ENCODE measurements at regions not wholly inside any gene's neighbourhood (a gene's known extent, or its start where the extent isn't known, plus 50 kb on each side); places are given as distances from the start of the nearest gene placed in this dataset.

GRCh38 chr2:16060125-16060935 lies 120.0 kb downstream of the MYCN start:
- Histone ChIP-seq H3K4me3 (ENCODE audit: low read depth, low read length) (no peak overlapping the region), H3K36me3 (ENCODE audit: control insufficient read depth in 2 of 2, insufficient read depth in 1 of 2, low read length in 2 of 2) (no peaks in the 10 kb centered on the region), H3K9me3 (ENCODE audit: control insufficient read depth, insufficient read depth, low read depth, low read length) (no peaks in the 10 kb centered on the region), H3K4me1 (ENCODE audit: control insufficient read depth, insufficient read depth, low read length) (no peaks in the 10 kb centered on the region), H3K27ac (ENCODE audit: extremely low read depth, low read depth, low read length) (no peak overlapping the region)
- TF ChIP-seq, protein P1, sequence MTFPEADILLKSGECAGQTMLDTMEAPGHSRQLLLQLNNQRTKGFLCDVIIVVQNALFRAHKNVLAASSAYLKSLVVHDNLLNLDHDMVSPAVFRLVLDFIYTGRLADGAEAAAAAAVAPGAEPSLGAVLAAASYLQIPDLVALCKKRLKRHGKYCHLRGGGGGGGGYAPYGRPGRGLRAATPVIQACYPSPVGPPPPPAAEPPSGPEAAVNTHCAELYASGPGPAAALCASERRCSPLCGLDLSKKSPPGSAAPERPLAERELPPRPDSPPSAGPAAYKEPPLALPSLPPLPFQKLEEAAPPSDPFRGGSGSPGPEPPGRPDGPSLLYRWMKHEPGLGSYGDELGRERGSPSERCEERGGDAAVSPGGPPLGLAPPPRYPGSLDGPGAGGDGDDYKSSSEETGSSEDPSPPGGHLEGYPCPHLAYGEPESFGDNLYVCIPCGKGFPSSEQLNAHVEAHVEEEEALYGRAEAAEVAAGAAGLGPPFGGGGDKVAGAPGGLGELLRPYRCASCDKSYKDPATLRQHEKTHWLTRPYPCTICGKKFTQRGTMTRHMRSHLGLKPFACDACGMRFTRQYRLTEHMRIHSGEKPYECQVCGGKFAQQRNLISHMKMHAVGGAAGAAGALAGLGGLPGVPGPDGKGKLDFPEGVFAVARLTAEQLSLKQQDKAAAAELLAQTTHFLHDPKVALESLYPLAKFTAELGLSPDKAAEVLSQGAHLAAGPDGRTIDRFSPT (tag by site-specific recombination; IDR thresholded peaks at IDR 0.05) = no peak
- TF ChIP-seq ZNF311 (tag by site-specific recombination; IDR thresholded peaks at IDR 0.05; ENCODE audit: borderline replicate concordance) (no peak), ZNF324 (tag by site-specific recombination; IDR thresholded peaks at IDR 0.05) (no peak), SCRT2 (tag by site-specific recombination; IDR thresholded peaks at IDR 0.05) (no peak)
- ChIA-PET POLR2A (no interaction called here), CTCF (interaction anchor here (0.9 kb wide), 1 partner anchor 17 kb away, joined by 4 read pairs; no protein-coding TSS in a partner anchor)

GRCh38 chr2:16059393-16060016 lies 119.2 kb downstream of the MYCN start:
- no peaks in the 10 kb centered on the region for H3K4me1 ChIP-seq (ENCODE audit: control insufficient read depth, insufficient read depth, low read length)
- no peak overlapping the region for H3K4me3 ChIP-seq (ENCODE audit: low read depth, low read length)
- H3K27ac ChIP-seq (ENCODE audit: extremely low read depth, low read depth, low read length) = no peak overlapping the region
- no peaks in the 10 kb centered on the region for H3K9me3 ChIP-seq (ENCODE audit: control insufficient read depth, insufficient read depth, low read depth, low read length)
- no peaks in the 10 kb centered on the region for H3K36me3 ChIP-seq (ENCODE audit: control insufficient read depth in 2 of 2, insufficient read depth in 1 of 2, low read length in 2 of 2)
- TF ChIP-seq ZNF266 (tag by site-specific recombination; IDR thresholded peaks at IDR 0.05; ENCODE audit: low read depth) = no peak
- POLR2A ChIA-PET = no interaction called here
- CTCF ChIA-PET = interaction anchor here (0.9 kb wide), 1 partner anchor 16 kb away, joined by 4 read pairs; no protein-coding TSS in a partner anchor

DNA sequence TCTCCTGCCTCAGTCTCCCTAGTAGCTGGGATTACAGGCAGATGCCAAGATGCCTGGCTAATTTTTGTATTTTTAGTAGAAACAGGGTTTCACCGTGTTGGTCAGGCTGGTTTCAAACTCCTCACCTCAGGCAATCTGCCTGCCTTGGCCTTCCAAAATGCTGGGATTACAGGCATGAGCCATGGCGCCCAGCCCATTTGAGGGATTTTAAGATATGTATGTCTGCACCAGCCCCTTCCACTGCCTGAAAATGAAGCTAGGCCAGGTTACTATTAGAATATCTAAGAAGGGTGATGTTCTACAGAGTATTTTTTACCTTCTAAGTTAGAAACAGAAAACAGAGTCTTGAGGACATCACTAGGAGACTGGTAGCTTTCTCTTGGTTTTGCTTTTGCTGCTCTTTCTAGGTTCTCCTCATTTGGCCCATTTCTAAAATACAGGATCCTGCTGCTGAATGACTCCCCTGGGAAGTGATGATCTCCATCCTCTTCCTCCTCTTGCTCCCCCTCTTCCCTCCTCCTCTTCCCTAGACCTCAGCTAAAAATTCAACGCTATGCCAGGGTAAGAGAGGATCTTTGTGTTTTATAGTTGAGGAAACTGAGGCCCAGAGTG lies 118.5 kb downstream of the MYCN start:
- Histone ChIP-seq H3K9me3 (ENCODE audit: control insufficient read depth, insufficient read depth, low read depth, low read length) (no peaks in the 10 kb centered on the region), H3K27ac (ENCODE audit: extremely low read depth, low read depth, low read length) (no peak overlapping the region), H3K4me3 (ENCODE audit: low read depth, low read length) (no peak overlapping the region), H3K36me3 (ENCODE audit: control insufficient read depth in 2 of 2, insufficient read depth in 1 of 2, low read length in 2 of 2) (no peaks in the 10 kb centered on the region), H3K4me1 (ENCODE audit: control insufficient read depth, insufficient read depth, low read length) (no peaks in the 10 kb centered on the region)
- CTCF ChIA-PET = no interaction called here
- POLR2A ChIA-PET = no interaction called here
- TF ChIP-seq, protein P2, sequence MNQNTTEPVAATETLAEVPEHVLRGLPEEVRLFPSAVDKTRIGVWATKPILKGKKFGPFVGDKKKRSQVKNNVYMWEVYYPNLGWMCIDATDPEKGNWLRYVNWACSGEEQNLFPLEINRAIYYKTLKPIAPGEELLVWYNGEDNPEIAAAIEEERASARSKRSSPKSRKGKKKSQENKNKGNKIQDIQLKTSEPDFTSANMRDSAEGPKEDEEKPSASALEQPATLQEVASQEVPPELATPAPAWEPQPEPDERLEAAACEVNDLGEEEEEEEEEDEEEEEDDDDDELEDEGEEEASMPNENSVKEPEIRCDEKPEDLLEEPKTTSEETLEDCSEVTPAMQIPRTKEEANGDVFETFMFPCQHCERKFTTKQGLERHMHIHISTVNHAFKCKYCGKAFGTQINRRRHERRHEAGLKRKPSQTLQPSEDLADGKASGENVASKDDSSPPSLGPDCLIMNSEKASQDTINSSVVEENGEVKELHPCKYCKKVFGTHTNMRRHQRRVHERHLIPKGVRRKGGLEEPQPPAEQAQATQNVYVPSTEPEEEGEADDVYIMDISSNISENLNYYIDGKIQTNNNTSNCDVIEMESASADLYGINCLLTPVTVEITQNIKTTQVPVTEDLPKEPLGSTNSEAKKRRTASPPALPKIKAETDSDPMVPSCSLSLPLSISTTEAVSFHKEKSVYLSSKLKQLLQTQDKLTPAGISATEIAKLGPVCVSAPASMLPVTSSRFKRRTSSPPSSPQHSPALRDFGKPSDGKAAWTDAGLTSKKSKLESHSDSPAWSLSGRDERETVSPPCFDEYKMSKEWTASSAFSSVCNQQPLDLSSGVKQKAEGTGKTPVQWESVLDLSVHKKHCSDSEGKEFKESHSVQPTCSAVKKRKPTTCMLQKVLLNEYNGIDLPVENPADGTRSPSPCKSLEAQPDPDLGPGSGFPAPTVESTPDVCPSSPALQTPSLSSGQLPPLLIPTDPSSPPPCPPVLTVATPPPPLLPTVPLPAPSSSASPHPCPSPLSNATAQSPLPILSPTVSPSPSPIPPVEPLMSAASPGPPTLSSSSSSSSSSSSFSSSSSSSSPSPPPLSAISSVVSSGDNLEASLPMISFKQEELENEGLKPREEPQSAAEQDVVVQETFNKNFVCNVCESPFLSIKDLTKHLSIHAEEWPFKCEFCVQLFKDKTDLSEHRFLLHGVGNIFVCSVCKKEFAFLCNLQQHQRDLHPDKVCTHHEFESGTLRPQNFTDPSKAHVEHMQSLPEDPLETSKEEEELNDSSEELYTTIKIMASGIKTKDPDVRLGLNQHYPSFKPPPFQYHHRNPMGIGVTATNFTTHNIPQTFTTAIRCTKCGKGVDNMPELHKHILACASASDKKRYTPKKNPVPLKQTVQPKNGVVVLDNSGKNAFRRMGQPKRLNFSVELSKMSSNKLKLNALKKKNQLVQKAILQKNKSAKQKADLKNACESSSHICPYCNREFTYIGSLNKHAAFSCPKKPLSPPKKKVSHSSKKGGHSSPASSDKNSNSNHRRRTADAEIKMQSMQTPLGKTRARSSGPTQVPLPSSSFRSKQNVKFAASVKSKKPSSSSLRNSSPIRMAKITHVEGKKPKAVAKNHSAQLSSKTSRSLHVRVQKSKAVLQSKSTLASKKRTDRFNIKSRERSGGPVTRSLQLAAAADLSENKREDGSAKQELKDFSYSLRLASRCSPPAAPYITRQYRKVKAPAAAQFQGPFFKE (tag by site-specific recombination; IDR thresholded peaks at IDR 0.05; ENCODE audit: borderline replicate concordance) = no peak
- TF ChIP-seq ZNF560 (tag by site-specific recombination; IDR thresholded peaks at IDR 0.05; ENCODE audit: borderline replicate concordance) = no peak
- TF ChIP-seq ZNF677 (tag by site-specific recombination; IDR thresholded peaks at IDR 0.05) = no peak
- TF ChIP-seq ZNF626 (tag by site-specific recombination; IDR thresholded peaks at IDR 0.05) = no peak
- TF ChIP-seq ZNF792 (tag by site-specific recombination; IDR thresholded peaks at IDR 0.05) = no peak
- TF ChIP-seq ZNF423 (tag by site-specific recombination; IDR thresholded peaks at IDR 0.05) = no peak
- TF ChIP-seq ZIC2 (tag by site-specific recombination; IDR thresholded peaks at IDR 0.05) = no peak
- TF ChIP-seq ZBTB20 (tag by site-specific recombination; IDR thresholded peaks at IDR 0.05) = no peak
- TF ChIP-seq ZNF529 (tag by site-specific recombination; IDR thresholded peaks at IDR 0.05; ENCODE audit: insufficient replicate concordance) = no peak
- no peak for TF ChIP-seq ZNF843 (tag by site-specific recombination; IDR thresholded peaks at IDR 0.05)
- no peak for TF ChIP-seq ZNF157 (tag by site-specific recombination; IDR thresholded peaks at IDR 0.05)
- no peak for TF ChIP-seq ZNF580 (tag by site-specific recombination; IDR thresholded peaks at IDR 0.05)
- no peak for TF ChIP-seq ZNF664 (tag by site-specific recombination; IDR thresholded peaks at IDR 0.05)
- no peak for TF ChIP-seq KLF8 (tag by site-specific recombination; IDR thresholded peaks at IDR 0.05)
- no peak for TF ChIP-seq ZBTB17 (tag by site-specific recombination; IDR thresholded peaks at IDR 0.05)
